ENCODE measurements at regions not wholly inside any gene's neighbourhood (a gene's known extent, or its start where the extent isn't known, plus 50 kb on each side); places are given as distances from the start of the nearest gene placed in this dataset.
"Not testable (repeated sequence)": the region's sequence is repeated elsewhere in the genome, so short reads cannot be mapped to it uniquely, and the experiment has no call there.

DNA sequence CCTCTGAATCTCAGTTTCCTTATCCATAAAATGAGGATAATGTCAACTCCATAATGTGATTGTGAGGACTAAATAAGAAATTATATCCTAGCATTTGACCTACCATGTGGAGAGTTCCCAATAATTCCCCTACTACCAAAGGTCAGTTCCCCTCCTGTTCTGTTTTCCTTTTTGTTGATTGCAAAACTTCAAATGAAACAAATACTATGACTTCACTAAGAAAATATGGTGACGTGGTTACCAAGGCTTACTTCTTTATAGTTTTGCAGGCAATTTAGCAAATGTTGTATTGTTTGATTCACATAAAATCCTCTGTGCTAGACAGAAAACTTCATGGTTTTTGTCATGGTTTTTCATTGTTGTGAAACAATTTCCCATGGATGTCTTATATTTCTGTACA lies 153.8 kb upstream of the RORA start:
- no peak for DNase-seq (ENCODE audit: extremely low spot score, insufficient read length, low read depth)
- FAIRE-seq: no peak

DNA sequence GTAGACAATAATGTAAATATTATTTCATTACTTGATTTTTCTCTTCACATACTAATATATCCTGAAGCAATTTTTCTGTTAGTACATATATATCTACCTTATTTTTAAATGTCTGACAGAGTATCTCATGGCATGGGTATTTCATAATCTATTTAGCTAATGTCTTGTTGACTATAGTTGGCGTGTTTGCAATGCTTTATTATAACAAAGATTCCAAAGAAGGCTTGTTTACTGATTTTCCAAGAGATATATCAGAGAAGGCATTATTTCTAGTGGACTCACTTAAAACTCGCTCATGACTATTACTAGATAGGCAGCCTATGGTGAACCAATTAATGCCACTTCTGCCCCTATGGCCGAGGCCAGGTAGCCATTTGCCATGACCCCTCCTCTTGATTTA lies 152.4 kb upstream of the RORA start:
- DNase-seq (ENCODE audit: extremely low spot score, insufficient read length, low read depth) (no peak), FAIRE-seq (no peak)

GRCh38 chr15:61380270-61380669 lies 151.2 kb upstream of the RORA start:
- FAIRE-seq: no peak

GRCh38 chr15:61379005-61379404 lies 149.9 kb upstream of the RORA start:
- FAIRE-seq (no peak), DNase-seq (ENCODE audit: extremely low spot score, insufficient read length, low read depth) (no peak)

More at GRCh38 chr15:61380270-61380669, 151.2 kb upstream of the RORA start:
- no peak for DNase-seq (ENCODE audit: extremely low spot score, insufficient read length, low read depth)

DNA sequence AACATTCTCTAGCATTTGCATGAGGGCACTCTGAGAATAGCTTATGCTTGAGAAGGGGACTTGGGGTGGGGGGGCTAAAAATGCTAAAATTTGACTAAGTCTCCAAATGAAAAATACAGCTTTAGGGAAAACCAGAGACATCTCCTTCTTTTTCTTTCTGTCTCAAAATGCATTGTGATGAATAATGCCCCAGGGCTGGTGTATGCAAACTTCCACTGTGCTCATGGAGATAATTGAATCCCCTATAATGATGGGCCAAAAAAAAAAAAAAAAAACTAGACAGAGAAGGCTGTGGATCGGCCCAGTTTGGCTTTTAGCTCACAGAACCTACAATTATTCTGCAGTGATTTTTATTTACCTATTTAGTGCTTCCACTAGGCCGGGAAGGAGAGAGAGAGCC lies 147.9 kb upstream of the RORA start:
- DNase-seq (ENCODE audit: extremely low spot score, insufficient read length, low read depth) (no peak), FAIRE-seq (no peak)

- FAIRE-seq (no peak), DNase-seq (ENCODE audit: extremely low spot score, insufficient read length, low read depth) (no peak)
These were observed 147.4 kb upstream of the RORA start for GRCh38 chr15:61376516-61376915.

GRCh38 chr15:61374848-61375247 lies 145.7 kb upstream of the RORA start:
- DNase-seq (ENCODE audit: extremely low spot score, insufficient read length, low read depth) (no peak), FAIRE-seq (no peak)

- DNase-seq (ENCODE audit: extremely low spot score, insufficient read length, low read depth) (no peak), FAIRE-seq (no peak)
These were observed 138.9 kb upstream of the RORA start for GRCh38 chr15:61367953-61368352.

DNA sequence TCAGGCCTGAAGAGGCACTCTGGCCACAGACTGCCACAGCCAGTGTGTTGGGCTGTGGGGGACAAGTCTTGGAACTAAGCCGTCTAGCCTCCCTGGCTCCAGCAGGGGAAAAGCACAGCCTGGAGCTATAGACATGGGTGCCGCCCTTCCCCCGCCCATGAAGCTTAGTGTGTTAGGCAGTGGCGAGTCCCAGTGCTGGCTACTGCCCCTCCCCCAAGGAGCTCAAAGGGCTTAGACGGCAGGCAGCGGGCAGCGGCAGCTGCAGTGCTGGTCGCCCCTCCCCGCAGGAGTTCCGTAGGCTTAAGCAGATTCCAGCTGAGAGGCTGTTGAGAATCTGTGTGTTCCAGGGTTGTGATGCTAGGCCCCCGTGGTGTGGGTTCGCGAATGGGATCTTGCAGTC lies 135.8 kb upstream of the RORA start:
- DNase-seq (ENCODE audit: extremely low spot score, insufficient read length, low read depth) (no peak), FAIRE-seq (no peak)

DNA sequence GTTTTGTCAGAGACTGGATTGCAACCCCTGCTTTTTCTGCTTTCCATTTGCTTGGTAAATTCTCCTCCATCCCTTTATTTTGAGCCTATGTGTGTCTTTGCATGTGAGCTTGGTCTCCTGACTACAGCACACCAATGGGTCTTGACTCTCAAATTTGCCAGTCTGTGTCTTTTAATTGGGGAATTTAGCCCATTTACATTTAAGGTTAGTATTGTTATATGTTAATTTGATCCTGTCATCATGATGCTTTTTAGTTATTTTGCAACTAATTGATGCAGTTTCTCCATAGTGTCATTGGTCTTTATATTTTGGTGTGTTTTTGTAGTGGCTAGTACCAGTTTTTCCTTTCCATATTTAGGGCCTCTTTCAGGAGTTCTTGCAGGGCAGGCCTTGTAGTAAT lies 133.8 kb upstream of the RORA start:
- not testable (repeated sequence) for DNase-seq (ENCODE audit: extremely low spot score, insufficient read length, low read depth); FAIRE-seq

GRCh38 chr15:61344293-61344692 lies 115.2 kb upstream of the RORA start:
- DNase-seq (ENCODE audit: extremely low spot score, insufficient read length, low read depth) (no peak), FAIRE-seq (no peak)

- FAIRE-seq (no peak), DNase-seq (ENCODE audit: extremely low spot score, insufficient read length, low read depth) (no peak)
These were observed 113.3 kb upstream of the RORA start for GRCh38 chr15:61342390-61342789.

DNA sequence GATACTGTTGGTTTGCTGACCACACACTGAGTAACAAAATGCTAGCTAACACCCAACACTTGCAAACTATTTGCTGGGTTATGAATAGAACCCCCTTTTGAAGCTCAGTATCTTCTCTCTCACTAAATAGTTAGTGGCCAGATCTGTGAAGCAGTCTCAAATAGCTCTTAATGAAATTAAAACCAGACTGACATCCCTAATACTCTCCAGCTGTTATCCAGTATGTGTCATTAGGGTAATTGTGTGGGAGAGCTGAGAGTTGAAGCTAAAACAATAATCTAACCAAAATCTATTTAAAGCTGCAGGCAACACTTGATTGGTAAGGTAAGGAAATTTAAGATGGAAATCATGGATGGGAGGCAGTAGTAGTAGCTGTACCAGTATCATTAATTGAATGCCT lies 110.4 kb upstream of the RORA start:
- DNase-seq (ENCODE audit: extremely low spot score, insufficient read length, low read depth) (no peak), FAIRE-seq (no peak)

- DNase-seq (ENCODE audit: extremely low spot score, insufficient read length, low read depth) (no peak), FAIRE-seq (no peak)
These were observed 108.4 kb upstream of the RORA start for GRCh38 chr15:61337541-61337940.

- FAIRE-seq (peak; percentile 75), DNase-seq (ENCODE audit: extremely low spot score, insufficient read length, low read depth) (peak; percentile 4)
These were observed 107.0 kb upstream of the RORA start for GRCh38 chr15:61336026-61336638.

- not testable (repeated sequence) for DNase-seq (ENCODE audit: extremely low spot score, insufficient read length, low read depth); FAIRE-seq
These were observed 105.6 kb upstream of the RORA start for GRCh38 chr15:61334714-61335113.

DNA sequence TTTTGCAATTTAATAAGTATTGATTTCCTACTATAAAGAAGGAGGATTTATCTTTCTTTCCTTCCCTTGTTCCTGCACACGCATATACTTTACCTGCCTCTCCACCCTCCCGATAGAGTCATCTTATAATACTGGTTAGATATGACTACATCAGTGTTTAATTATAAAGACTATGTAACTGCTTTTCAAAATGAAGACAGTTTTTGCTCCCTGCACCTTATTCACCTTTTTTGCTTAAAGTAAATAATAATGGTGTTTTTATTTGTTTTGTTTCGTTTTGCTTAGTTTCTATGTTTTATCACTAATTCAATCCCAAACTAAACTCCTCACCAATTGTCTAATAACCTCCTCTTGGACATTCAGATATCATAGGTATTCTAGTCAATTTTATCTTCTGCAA lies 101.9 kb upstream of the RORA start:
- FAIRE-seq: no peak
- DNase-seq (ENCODE audit: extremely low spot score, insufficient read length, low read depth): no peak

- FAIRE-seq: peak; percentile 84
- DNase-seq (ENCODE audit: extremely low spot score, insufficient read length, low read depth): peak; percentile 23
These were observed 98.0 kb upstream of the RORA start for GRCh38 chr15:61327019-61327631.

DNA sequence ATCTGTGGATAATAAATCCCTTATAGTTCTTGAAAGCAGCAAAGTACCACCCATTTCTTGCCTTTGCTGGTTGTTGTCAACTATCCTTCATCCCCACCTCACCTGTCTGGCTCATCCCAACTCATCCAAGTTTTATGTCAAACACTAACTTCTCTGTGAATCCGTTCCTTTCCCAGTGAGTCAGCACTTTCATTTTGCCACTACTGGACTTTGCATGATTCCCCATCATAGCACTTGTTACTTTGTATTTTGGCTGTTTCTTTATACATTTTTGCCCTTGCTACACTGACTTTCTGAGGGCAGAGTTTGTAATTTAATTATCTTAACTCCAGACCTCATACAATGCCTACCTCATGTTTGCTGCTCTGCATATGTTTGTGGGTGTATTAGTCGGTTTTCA lies 90.8 kb upstream of the RORA start:
- DNase-seq (ENCODE audit: extremely low spot score, insufficient read length, low read depth) (no peak), FAIRE-seq (no peak)

DNA sequence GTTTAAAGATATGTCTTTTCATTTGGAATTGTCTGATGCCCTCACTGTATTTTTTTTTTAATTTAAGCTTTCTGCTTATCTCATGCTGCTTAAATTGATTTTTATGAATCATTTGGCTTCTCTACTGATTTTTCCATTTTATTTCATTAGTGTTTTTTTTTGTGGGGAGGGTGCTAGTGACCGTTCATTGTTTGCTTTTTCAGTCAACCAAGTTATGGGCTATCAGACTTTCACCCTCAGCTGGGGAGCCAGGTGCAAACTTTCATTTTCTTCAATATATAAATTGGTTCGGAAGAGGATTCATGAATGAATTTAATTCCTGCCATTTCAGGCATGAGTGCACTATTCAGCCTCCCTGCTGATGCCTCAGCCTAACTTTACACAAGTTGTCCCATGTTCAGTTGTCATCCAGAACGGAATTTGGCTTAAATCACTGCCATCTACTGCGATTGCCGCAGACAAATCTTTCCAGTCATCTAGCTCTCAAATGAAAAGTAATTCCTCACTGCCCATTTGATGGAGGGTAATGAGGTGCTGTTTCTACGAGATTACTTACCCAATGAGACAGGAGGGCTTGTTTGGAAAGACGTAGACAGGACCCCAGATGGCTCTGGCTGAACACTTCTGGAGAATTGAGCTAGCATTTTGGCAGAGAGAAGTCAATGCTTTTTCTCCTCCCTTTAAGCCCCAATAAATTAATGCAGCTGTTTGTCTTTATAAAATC lies 89.9 kb upstream of the RORA start:
- no peak for FAIRE-seq
- no peak for DNase-seq (ENCODE audit: extremely low spot score, insufficient read length, low read depth)

DNA sequence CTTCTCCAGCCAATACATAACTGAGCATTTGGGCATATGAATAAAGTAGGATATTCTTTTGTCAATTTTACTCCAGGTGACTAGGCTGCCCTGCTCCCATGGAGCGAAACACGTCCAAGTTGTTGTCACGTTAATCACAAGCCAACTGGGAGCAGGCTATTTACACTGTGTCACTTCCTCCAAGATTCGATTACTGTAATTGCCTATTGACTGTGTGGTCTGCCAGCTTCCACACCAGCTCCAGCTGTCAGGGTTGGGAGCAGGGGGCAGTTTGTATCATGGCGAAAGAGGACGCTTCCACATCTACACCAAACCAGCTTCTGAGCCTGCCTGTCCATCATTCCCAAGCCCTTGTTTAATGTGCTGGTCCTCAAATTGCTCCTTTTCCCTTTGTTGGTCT lies 89.2 kb upstream of the RORA start:
- no peak for DNase-seq (ENCODE audit: extremely low spot score, insufficient read length, low read depth)
- no peak for FAIRE-seq

All from GM18507 (cell line).